ENCODE measurements at regions not wholly inside any gene's neighbourhood (a gene's known extent, or its start where the extent isn't known, plus 50 kb on each side); places are given as distances from the start of the nearest gene placed in this dataset.

DNA sequence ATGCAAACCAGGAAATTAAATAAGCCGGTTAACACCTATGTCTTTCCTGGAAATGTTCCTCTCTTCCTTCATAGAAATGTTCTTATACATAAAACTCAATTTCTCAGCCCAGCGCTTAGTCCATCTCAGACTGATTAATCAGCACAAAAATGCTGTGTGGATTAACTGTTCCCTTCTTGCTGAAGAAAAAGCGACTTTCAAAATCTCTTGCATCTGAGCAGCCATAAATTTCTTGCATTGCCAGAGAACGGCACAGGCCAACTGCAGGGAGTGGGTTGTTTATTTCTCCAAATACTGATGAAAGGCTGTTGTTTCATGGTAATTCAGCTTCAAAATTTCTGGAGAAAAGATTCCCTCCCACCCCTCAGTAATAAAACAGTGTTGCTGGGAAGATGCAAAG, 517.6 kb downstream of the BTBD3 start:
- Histone ChIP-seq H2AFZ (ENCODE audit: low read length) (no peak overlapping the region), H3K79me2 (ENCODE audit: insufficient read depth, low read length) (no peaks in the 10 kb centered on the region), H2BK20ac (ENCODE audit: low read depth, low read length, poor library complexity, severe bottlenecking) (no peak overlapping the region), H3K4me2 (ENCODE audit: insufficient read depth, insufficient read length, low read length) (no peak overlapping the region), H3K56ac (ENCODE audit: insufficient read length, low read depth, low read length) (no peak overlapping the region), H3K79me1 (ENCODE audit: insufficient read depth, low read depth, low read length, poor library complexity, severe bottlenecking) (no peaks in the 10 kb centered on the region), H3K27ac (ENCODE audit: insufficient read length, low read depth, low read length) (no peak overlapping the region), H3K23me2 (ENCODE audit: insufficient read length, low read depth, low read length, poor library complexity, severe bottlenecking) (no peaks in the 10 kb centered on the region), H3K23ac (ENCODE audit: insufficient read length, low read depth, low read length) (no peak overlapping the region), H3K9ac (ENCODE audit: extremely low read depth, insufficient read length, low read length) (no peak overlapping the region), H3K14ac (ENCODE audit: insufficient read depth, low read length) (no peak overlapping the region), H3K4me1 (ENCODE audit: insufficient read depth, low read length) (no peaks in the 10 kb centered on the region), H2BK15ac (ENCODE audit: low read depth, low read length) (no peak overlapping the region), H4K8ac (replicated peaks; ENCODE audit: insufficient read length, low read depth, low read length) (no peak overlapping the region), H3K27me3 (ENCODE audit: insufficient read depth, low read length) (no peaks in the 10 kb centered on the region), H2BK120ac (ENCODE audit: low read depth, low read length, poor library complexity, severe bottlenecking) (no peak overlapping the region), H4K20me1 (ENCODE audit: control insufficient read depth, insufficient read depth, insufficient read length) (no peaks in the 10 kb centered on the region), H2BK5ac (ENCODE audit: insufficient read length, low read length) (no peak overlapping the region), H3T11ph (ENCODE audit: low read length) (no peak overlapping the region), H2BK12ac (ENCODE audit: insufficient read length, low read depth, low read length) (no peak overlapping the region), H3K9me3 (ENCODE audit: control insufficient read depth, low read depth, low read length) (no peaks in the 10 kb centered on the region), H2AK5ac (ENCODE audit: insufficient read length, low read length) (no peak overlapping the region), H4K91ac (ENCODE audit: insufficient read length, low read depth, low read length) (no peak overlapping the region), H3K4ac (ENCODE audit: low read depth, low read length) (no peak overlapping the region), H4K5ac (ENCODE audit: insufficient read length, low read depth, low read length) (no peak overlapping the region), H3K18ac (ENCODE audit: insufficient read length, low read depth, low read length) (no peak overlapping the region)
- no peak for DNase-seq
- TF ChIP-seq, protein P1, sequence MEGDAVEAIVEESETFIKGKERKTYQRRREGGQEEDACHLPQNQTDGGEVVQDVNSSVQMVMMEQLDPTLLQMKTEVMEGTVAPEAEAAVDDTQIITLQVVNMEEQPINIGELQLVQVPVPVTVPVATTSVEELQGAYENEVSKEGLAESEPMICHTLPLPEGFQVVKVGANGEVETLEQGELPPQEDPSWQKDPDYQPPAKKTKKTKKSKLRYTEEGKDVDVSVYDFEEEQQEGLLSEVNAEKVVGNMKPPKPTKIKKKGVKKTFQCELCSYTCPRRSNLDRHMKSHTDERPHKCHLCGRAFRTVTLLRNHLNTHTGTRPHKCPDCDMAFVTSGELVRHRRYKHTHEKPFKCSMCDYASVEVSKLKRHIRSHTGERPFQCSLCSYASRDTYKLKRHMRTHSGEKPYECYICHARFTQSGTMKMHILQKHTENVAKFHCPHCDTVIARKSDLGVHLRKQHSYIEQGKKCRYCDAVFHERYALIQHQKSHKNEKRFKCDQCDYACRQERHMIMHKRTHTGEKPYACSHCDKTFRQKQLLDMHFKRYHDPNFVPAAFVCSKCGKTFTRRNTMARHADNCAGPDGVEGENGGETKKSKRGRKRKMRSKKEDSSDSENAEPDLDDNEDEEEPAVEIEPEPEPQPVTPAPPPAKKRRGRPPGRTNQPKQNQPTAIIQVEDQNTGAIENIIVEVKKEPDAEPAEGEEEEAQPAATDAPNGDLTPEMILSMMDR (conservative IDR thresholded peaks at IDR 0.05), result no peak
- Mint-ChIP-seq H3K27me3 (ENCODE audit: low read depth) (no peaks in the 10 kb centered on the region), H3K4me3 (no peak overlapping the region), H3K9me3 (no peaks in the 10 kb centered on the region), H3K27ac (no peak overlapping the region), H3K36me3 (ENCODE audit: insufficient read depth in 1 of 3, low read depth in 3 of 3) (peaks cover 0 to 2% (median 0%) of the 10 kb centered on the region in 3 experiments; a peak in 1 of 7 replicates), H3K4me1 (no peaks in the 10 kb centered on the region)
- WGBS (ENCODE audit: extremely low coverage, insufficient read length, low lambda C conversion rate), result no CpG with 5 or more reads among the region's 4 CpGs
